Astrocyte (in vitro differentiated cells and primary cell): ENCODE measurements at regions not wholly inside any gene's neighbourhood (a gene's known extent, or its start where the extent isn't known, plus 50 kb on each side); places are given as distances from the start of the nearest gene placed in this dataset.

Source experiments
- DNase-seq: peaks from one replicate; pipeline ENCODE4 v3.0.0-alpha.2; 2010; ENCODE audit warnings: low read depth
- FAIRE-seq: peaks from 2 replicates; lab custom pipeline; 2011; peaks lifted over from hg19 to GRCh38; lab: Jason Lieb, UNC
- H2AFZ ChIP-seq: 2 replicates; pipeline ENCODE4 v1.6.0; 2012; ENCODE audit warnings: low read depth, low read length, inconsistent platforms
- H3K27ac ChIP-seq: 2 replicates; pipeline ENCODE4 v1.5.1; 2011; ENCODE audit warnings: low read depth, low read length, inconsistent platforms
- H3K27me3 ChIP-seq: 2 replicates; pipeline ENCODE4 v1.6.0; 2011; ENCODE audit warnings: low read length, inconsistent platforms; ENCODE audit not compliant: insufficient read depth
- H3K36me3 ChIP-seq: 2 replicates; pipeline ENCODE4 v1.5.1; 2011; ENCODE audit warnings: low read length, inconsistent platforms; ENCODE audit not compliant: insufficient read depth
- H3K4me1 ChIP-seq: 2 replicates; pipeline ENCODE4 v1.5.1; 2011; ENCODE audit warnings: low read length, inconsistent platforms; ENCODE audit not compliant: insufficient read depth
- H3K4me2 ChIP-seq: 2 replicates; pipeline ENCODE4 v1.6.0; 2012; ENCODE audit warnings: low read length, inconsistent platforms
- H3K4me3 ChIP-seq: 2 replicates; pipeline ENCODE4 v1.5.1; 2011; ENCODE audit warnings: low read depth, mild to moderate bottlenecking, low read length, inconsistent platforms; ENCODE audit not compliant: insufficient read depth
- H3K79me2 ChIP-seq: 2 replicates; pipeline ENCODE4 v1.6.0; 2012; ENCODE audit warnings: mild to moderate bottlenecking, low read length, inconsistent platforms; ENCODE audit not compliant: insufficient read depth
- H3K9ac ChIP-seq: 2 replicates; pipeline ENCODE4 v1.6.0; 2012; ENCODE audit warnings: mild to moderate bottlenecking, low read length, inconsistent platforms
- H3K9me3 ChIP-seq: 2 replicates; pipeline ENCODE4 v1.5.1; 2012; ENCODE audit warnings: low read depth, mild to moderate bottlenecking, low read length, inconsistent platforms; ENCODE audit not compliant: insufficient read depth
- H4K20me1 ChIP-seq: 2 replicates; pipeline ENCODE4 v1.6.0; 2012; ENCODE audit warnings: low read length, inconsistent platforms; ENCODE audit not compliant: insufficient read depth
- H3K27ac Mint-ChIP-seq: one replicate; pipeline ENCODE4 v1.8.0; 2021; ENCODE audit warnings: mild to moderate bottlenecking, mixed read lengths; ENCODE audit not compliant: unreplicated experiment
- H3K27me3 Mint-ChIP-seq: one replicate; pipeline ENCODE4 v1.8.0; 2021; ENCODE audit warnings: low read depth, mixed read lengths; ENCODE audit not compliant: unreplicated experiment
- H3K36me3 Mint-ChIP-seq: one replicate; pipeline ENCODE4 v1.8.0; 2021; ENCODE audit warnings: low read depth, mixed read lengths; ENCODE audit not compliant: unreplicated experiment
- H3K4me1 Mint-ChIP-seq: one replicate; pipeline ENCODE4 v1.8.0; 2021; ENCODE audit warnings: low read depth, mixed read lengths; ENCODE audit not compliant: unreplicated experiment
- H3K4me3 Mint-ChIP-seq: one replicate; pipeline ENCODE4 v1.8.0; 2021; ENCODE audit warnings: mild to moderate bottlenecking, moderate library complexity, mixed read lengths; ENCODE audit not compliant: unreplicated experiment
- H3K9me3 Mint-ChIP-seq: one replicate; pipeline ENCODE4 v1.8.0; 2021; ENCODE audit warnings: mild to moderate bottlenecking, mixed read lengths; ENCODE audit not compliant: unreplicated experiment
- CTCF ChIP-seq: IDR thresholded peaks from 2 replicates; pipeline ENCODE4 v1.5.1; 2011; ENCODE audit warnings: low read depth, mild to moderate bottlenecking, inconsistent platforms, low read length, moderate library complexity; ENCODE audit not compliant: insufficient read depth
- EZH2 ChIP-seq: IDR thresholded peaks from 2 replicates; pipeline ENCODE4 v1.6.1; 2012; ENCODE audit warnings: mild to moderate bottlenecking, low read length, inconsistent platforms; ENCODE audit not compliant: insufficient read depth

- no peaks in the 10 kb centered on the region for H3K79me2 ChIP-seq
- H2AFZ ChIP-seq, result no peak overlapping the region
- H3K36me3 Mint-ChIP-seq, result no peaks in the 10 kb centered on the region
- TF ChIP-seq CTCF (peak; percentile 11), EZH2 (no peak)
- H3K27ac ChIP-seq, result no peak overlapping the region
- no peak overlapping the region for H3K4me3 Mint-ChIP-seq
- no peak for DNase-seq
- no peak overlapping the region for H3K9ac ChIP-seq
- no peaks in the 10 kb centered on the region for H4K20me1 ChIP-seq
- no peak overlapping the region for H3K4me3 ChIP-seq
- H3K4me1 Mint-ChIP-seq, result no peaks in the 10 kb centered on the region
- no peaks in the 10 kb centered on the region for H3K27me3 ChIP-seq
- no peaks in the 10 kb centered on the region for H3K9me3 ChIP-seq
- no peak overlapping the region for H3K27ac Mint-ChIP-seq
- H3K27me3 Mint-ChIP-seq, result peaks cover 2% of the 10 kb centered on the region
- H3K4me1 ChIP-seq, result no peaks in the 10 kb centered on the region
- no peak for FAIRE-seq
- H3K36me3 ChIP-seq, result no peaks in the 10 kb centered on the region
- H3K9me3 Mint-ChIP-seq, result no peaks in the 10 kb centered on the region
- H3K4me2 ChIP-seq, result no peak overlapping the region
These were observed 1146.2 kb upstream of the SPRY2 start for GRCh38 chr13:81487151-81487550.

- no peaks in the 10 kb centered on the region for H3K4me1 Mint-ChIP-seq
- no peaks in the 10 kb centered on the region for H3K4me1 ChIP-seq
- no peaks in the 10 kb centered on the region for H3K36me3 ChIP-seq
- H3K27ac Mint-ChIP-seq, result no peak overlapping the region
- no peaks in the 10 kb centered on the region for H3K79me2 ChIP-seq
- H3K4me3 ChIP-seq, result no peak overlapping the region
- no peaks in the 10 kb centered on the region for H3K9me3 Mint-ChIP-seq
- DNase-seq (no peak), FAIRE-seq (no peak)
- no peaks in the 10 kb centered on the region for H4K20me1 ChIP-seq
- TF ChIP-seq CTCF, result no peak
- no peak for TF ChIP-seq EZH2
- no peak overlapping the region for H3K9ac ChIP-seq
- H3K36me3 Mint-ChIP-seq, result no peaks in the 10 kb centered on the region
- H3K27me3 Mint-ChIP-seq, result no peaks in the 10 kb centered on the region
- H3K4me3 Mint-ChIP-seq, result no peak overlapping the region
- no peaks in the 10 kb centered on the region for H3K27me3 ChIP-seq
- no peak overlapping the region for H3K27ac ChIP-seq
- H3K4me2 ChIP-seq, result no peak overlapping the region
- no peak overlapping the region for H2AFZ ChIP-seq
- H3K9me3 ChIP-seq, result no peaks in the 10 kb centered on the region
These were observed 1139.7 kb upstream of the SPRY2 start for GRCh38 chr13:81480634-81481033.

- no peaks in the 10 kb centered on the region for H3K79me2 ChIP-seq
- no peak for DNase-seq
- no peak overlapping the region for H3K4me2 ChIP-seq
These were observed 1132.5 kb upstream of the SPRY2 start for GRCh38 chr13:81473366-81473899.

More at GRCh38 chr13:81473366-81473899, 1132.5 kb upstream of the SPRY2 start:
- no peaks in the 10 kb centered on the region for H3K4me1 Mint-ChIP-seq
- no peak overlapping the region for H3K27ac Mint-ChIP-seq
- H3K9ac ChIP-seq, result no peak overlapping the region
- no peaks in the 10 kb centered on the region for H3K9me3 ChIP-seq
- no peaks in the 10 kb centered on the region for H3K4me1 ChIP-seq
- no peaks in the 10 kb centered on the region for H3K9me3 Mint-ChIP-seq
- H4K20me1 ChIP-seq, result no peaks in the 10 kb centered on the region
- H2AFZ ChIP-seq, result no peak overlapping the region
- FAIRE-seq, result no peak
- no peak overlapping the region for H3K4me3 Mint-ChIP-seq
- H3K27me3 ChIP-seq, result no peaks in the 10 kb centered on the region
- H3K36me3 Mint-ChIP-seq, result no peaks in the 10 kb centered on the region
- no peaks in the 10 kb centered on the region for H3K36me3 ChIP-seq
- TF ChIP-seq EZH2 (no peak), CTCF (no peak)
- no peak overlapping the region for H3K27ac ChIP-seq
- no peak overlapping the region for H3K4me3 ChIP-seq
- H3K27me3 Mint-ChIP-seq, result no peaks in the 10 kb centered on the region
